OCI-LY3 (cell line): ENCODE measurements at regions not wholly inside any gene's neighbourhood (a gene's known extent, or its start where the extent isn't known, plus 50 kb on each side); places are given as distances from the start of the nearest gene placed in this dataset.

Source experiments
- CTCF ChIP-seq: fragments of 200-600, 300-600 bp; sonication (generic); IDR thresholded peaks from 2 replicates; pipeline ENCODE4 v1.5.1; 2014; ENCODE audit warnings: antibody characterized with exemption, low read length, low read depth
- EZH2phosphoT487 ChIP-seq: fragments of 200-600 bp; shearing (Covaris generic); IDR thresholded peaks from 2 replicates; pipeline ENCODE4 v1.6.1; 2018; ENCODE audit warnings: antibody characterized with exemption, mixed run types, low read depth

GRCh38 chr2:240360645-240361475 lies 74.6 kb upstream of the GPC1 start:
- TF ChIP-seq CTCF (no peak), EZH2phosphoT487 (no peak)
